T-helper 1 cell treated with Interleukin-12 subunit alpha and Interleukin-12 subunit beta and Interleukin-4 antibody, amounts not matched to agents 30 ng/mL and 1 ng/mL, for 36 hours (primary cell): ENCODE measurements at regions not wholly inside any gene's neighbourhood (a gene's known extent, or its start where the extent isn't known, plus 50 kb on each side); places are given as distances from the start of the nearest gene placed in this dataset.

Experiments used
- intact Hi-C: fragments of 100-400 bp; cut with micrococcal nuclease; formaldehyde crosslinking; loops from one replicate; pipeline ENCODE4 v1.15.1; 2024

DNA sequence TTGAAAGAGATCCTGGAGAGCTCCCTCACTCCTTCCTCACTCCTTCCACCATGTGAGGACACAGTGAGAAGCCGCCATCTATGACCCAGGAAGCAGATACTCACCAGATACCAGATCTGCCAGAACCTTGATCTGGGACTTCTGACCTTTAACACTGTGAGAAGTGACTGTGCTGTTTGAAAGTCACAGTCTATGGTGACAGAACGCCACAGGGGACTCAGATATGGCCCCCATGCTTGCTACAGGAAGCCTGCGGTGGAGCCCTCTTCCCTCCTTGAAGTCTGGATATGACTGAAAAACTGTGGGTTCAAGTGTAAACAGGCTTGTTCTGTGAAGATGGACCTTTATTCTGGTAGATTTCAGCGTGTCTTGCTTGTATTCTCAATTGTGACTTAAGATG is 297.8 kb downstream of the KLF6 start:
- intact Hi-C loops = no loop called here

DNA sequence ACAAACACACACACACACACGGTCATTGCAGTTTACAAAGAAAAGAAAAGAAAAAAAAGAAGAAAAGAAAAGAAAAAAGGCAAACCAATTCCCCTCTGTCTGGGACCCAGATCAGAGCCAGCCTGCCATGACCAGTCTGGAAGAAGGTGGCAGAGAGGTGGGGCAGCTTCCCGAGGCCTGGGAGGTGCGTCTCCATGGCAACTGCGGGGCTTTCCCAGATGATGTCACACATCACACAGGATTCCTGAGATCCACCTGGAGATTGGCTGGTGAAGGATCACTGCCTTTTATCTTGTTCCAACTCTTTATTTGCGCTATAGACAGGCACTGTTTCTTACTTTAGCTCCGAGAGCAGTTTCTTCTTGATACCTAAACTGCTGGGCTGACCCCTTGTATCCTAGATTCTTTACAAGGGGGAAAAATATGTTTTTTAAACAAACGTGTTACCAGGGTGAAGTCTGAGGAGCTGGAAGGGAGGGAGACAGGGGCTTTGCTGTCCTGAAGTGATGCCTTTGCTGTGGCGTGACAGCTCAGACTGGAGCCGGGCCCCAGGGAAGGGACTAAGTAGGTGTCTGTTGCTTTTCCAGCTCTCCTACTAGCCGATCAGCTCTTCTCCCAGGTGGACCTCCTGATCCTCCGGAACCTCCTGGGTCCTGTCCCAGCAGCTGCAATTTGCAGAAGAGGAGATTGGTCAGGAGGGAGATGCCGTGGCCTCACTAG is 298.5 kb downstream of the KLF6 start:
- intact Hi-C loops = no loop called here

DNA sequence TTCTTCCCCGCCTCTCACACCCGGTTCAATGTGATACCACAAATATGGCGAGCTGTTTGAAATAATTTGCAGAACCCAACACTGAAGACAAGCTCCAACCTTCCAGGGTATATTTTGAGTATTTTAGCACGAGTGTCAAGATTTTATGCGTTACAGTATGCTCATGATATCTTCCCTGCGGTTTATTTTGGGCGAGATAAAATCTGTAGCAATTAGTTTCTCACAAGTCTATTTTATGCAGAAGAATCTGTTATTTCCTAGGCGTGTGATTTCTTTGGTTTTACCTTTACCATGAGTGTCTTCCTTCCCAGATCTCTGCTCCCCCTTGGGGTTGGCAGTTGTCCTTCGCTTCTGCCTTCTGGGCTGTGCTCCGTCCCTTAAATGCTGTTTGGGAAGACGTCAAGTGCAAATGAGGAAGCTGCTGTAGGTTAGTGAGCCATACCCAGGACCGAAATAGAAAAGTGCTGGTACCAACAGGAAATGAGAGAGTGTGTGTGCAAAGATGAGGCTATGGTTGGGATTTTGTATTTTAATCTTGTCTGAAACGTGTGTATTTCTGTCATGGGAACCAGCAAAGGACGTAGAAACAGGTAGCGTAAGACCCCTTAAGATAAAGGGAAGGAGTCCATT is 299.8 kb downstream of the KLF6 start:
- intact Hi-C loops = no loop called here

DNA sequence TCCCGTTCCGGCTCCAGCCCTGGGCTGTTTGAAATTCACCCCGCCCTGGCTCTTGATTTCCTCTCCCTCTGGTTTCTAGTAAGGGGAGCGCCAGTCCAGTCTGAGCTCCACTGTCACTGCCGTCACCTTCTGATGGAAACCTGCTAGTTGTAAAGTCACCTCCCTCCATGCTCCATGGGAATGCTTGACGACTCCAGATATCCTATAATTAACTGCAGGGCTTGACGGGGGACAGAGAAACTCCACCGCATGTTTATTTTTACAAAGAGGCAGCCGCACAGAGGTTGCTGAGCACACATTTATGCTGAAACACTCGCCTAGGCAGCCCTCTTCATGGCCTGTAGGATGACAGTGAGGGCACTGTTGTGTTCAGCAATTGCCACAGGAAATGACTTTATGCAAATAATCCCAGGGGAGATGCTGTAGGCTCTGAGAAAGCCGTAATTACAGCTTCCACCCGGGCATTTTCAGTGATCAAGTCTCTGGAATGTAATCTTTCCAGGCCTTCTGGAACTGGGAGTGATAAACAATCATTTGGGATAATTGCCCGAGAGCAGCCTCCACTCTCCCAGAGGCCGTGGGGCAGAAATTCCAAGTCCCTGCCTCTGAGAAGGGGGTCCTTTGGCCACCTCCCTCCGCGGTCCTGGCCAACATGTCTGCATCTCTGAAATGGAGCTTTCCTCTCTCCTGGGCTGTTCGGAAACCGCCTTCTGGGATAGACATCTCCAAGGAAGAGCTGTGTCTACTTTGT is 300.5 kb downstream of the KLF6 start:
- intact Hi-C loops = no loop called here

DNA sequence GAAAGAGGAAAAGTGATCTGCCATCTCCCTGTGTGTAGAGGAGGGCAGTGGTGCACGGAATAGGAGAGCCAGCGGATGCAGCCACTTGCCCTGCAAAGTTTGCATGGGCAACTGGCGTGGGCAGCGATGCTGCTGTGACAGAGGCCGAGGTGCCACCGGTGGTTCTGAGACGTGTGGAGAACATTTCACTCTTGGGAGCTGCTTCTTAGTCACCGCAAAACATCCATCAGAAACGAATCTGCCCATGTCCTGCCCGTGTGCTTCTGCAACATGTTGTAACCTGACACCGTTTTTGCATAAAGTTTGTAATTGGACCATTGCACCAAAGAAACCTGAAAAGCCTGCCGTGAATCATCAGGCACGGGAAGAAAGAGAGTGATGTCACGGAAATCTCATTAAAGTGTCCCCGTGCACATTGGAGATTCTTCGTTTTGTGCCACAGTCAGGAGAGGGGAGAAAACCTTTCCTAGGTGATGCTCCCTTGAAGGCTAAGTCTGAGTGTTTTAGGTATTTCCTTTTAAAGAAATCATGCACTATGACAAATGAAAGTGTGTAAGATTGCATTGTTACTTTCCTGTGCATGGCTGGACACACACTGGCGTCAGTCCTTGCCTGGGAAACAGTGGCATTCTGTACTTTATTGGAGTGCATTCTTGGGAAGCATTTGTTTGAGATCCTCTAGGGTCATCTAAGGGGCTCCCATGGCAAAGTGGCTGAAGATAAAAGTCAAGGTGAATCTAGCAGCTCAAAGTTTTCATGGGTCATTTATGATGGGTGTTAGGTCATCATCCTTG is 302.6 kb downstream of the KLF6 start:
- intact Hi-C loops = no loop called here

GRCh38 chr10:3481496-3481895 is 303.5 kb downstream of the KLF6 start:
- intact Hi-C loops = no loop called here

DNA sequence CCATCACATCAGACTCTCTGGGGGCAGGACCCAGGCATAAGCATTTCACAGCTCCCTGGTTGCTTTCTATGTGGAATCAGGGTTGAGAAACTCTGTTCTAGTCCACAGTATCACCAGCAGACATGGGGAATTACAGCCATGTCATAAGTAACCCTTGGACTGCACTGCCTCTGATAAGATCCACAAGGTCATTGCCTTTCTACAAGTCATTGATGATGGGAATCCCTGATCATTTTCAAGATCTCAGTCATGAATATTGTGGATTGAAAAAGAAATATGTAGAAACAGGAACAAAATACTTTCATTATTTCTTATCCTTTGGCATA is 304.1 kb downstream of the KLF6 start:
- intact Hi-C loops = no loop called here

- intact Hi-C loops = no loop called here
Observed at GRCh38 chr10:3480281-3480989, 304.6 kb downstream of the KLF6 start.

GRCh38 chr10:3478632-3479240 is 306.2 kb upstream of the PITRM1 start:
- intact Hi-C loops = no loop called here

DNA sequence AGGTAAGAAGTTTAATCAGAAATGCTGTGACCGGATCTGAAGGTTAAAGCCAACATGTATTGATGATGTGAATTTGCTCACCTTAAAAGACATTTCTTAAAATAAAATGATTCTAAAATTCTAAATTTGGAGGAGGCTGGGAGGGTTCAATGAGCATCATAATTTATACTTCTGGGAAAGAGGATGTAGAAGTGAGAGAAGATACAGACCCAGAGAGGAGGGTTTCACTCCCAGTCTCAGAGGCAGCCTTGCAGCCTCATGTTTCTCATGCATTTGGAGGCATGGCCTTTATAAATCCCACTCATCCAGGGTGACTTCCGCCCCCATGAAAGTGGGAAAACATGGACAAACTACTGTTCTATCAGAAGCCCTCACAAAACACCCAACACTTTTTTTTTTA is 305.6 kb upstream of the PITRM1 start:
- intact Hi-C loops = no loop called here

DNA sequence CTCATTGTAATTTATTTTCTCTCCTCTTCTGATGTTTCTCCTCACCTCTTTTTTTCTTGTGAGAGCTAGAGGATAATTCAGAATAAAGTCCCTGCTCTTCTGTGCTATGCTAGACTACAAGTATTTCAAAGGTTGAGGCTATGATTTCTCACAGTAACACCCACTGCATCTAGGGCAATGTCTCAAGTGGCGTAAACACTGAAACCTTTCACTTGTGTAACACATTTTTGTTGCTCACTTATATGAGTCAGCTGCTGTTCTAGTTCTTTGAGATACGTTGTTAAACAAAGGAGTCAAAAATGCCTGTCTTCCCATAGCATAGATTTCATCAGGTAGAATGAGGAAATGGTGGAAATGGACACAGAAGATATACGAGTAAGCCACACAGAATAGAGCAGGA is 305.1 kb upstream of the PITRM1 start:
- intact Hi-C loops = no loop called here

DNA sequence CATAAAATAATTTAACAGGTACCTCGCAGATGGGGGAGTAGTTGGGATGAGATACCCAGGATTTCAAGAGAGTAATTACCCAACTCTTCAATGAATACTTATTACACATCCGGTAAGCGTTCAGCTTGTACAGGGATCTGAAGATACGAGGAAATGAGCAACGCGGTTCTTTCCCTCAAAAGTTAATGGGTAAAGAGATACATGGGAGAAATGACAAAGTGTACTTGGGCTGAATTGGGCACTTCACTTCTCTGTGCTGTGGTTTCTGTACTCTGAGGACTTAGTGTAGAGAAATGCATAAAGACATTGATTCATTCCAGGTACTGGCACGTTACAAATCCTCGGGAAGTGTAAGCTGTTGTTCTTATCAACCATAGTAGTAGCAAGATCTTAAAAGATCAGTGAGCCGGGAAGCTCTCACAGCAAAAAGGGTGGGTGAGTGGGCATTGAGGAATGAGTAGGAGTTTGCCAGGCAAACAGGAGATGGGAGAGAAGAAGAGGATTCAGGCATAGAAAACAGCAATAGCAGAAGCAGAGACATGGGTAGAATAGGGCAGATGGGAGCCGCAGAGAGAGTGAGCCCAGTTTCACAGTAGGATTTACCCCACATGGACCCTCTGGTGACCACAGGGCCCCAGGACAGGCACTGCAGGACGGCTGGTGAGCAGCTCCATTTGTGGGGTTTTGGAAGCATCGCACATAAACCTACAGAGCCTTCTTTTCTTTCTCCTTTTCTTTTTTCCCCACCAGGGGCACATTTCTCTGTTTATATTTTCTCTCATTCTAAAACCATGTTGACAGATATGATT is 304.3 kb upstream of the PITRM1 start:
- intact Hi-C loops = no loop called here

GRCh38 chr10:3476186-3476585 is 303.6 kb upstream of the PITRM1 start:
- intact Hi-C loops = no loop called here

- intact Hi-C loops = no loop called here
Observed at GRCh38 chr10:3475367-3475766, 302.8 kb upstream of the PITRM1 start.

- intact Hi-C loops = no loop called here
Observed at GRCh38 chr10:3474266-3474665, 301.7 kb upstream of the PITRM1 start.

DNA sequence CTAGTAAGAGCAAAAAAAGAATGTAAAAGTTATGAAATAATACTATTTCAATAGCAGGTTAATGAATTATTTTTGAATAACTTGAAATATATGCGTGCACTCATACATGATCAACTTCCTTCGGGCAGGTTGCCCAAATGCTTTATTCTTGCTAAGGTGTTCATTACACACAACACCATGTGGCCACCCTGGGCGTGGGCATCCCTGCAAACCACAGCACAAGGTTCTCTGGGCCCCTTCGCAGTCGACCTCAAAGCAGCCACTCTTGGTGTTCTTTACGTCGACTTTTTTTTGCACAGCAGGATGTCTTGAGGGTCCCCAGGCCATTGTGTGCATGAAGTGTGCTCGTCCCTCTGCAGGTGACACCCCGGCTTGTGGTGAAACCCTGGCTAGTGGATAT is 300.7 kb upstream of the PITRM1 start:
- intact Hi-C loops = no loop called here

DNA sequence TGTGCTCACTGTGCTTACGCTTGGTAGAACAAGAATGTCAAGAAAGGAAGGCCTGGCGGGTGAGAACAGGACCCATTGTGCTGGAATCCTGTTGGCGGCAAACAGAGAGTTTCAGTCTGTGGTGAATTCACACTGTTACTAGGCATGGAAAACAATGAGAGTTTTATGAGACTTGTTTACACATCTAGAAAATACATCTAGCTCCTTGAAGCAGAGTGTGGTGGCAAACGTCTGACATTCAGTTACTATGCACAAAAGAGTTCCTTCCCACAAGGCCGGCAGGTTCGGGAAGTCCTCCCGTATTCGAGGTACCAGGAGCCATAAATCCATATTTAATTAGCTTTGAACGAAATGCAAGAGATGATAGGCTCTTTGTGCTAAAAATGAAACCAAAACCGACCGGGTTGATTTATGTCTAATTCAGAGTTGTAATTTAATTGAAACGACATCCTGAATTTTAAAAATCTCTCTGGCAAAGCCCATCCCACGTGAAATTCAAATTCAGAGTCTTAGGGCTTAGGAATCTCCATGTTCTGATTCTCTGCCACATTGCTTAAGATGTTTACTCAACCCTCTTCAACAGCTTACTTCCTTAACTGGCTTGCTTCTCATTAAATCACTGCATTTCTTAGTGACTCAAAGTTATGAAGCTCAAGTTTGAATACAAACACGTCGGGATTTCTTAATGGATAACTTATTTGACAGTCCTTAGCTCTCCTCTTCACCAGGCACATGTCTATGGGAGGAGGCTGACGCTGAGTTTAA is 299.9 kb upstream of the PITRM1 start:
- intact Hi-C loops = no loop called here

DNA sequence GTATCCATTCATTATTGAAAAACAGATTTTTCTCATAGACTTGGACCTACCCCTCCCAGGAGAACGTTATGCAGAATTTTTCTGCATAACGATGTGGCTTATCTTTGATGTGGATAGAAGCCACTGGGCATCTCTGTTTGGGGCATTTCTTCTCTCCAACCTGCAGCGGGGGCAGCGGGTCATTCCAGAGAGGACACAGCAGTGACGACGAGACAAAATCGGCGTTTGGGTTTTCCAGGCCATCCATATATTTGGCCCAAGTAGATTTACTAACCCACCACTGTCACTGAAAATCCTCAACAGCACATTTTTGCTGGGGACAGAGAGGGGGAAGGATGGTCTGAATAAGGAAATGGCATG is 299.3 kb upstream of the PITRM1 start:
- intact Hi-C loops = no loop called here

DNA sequence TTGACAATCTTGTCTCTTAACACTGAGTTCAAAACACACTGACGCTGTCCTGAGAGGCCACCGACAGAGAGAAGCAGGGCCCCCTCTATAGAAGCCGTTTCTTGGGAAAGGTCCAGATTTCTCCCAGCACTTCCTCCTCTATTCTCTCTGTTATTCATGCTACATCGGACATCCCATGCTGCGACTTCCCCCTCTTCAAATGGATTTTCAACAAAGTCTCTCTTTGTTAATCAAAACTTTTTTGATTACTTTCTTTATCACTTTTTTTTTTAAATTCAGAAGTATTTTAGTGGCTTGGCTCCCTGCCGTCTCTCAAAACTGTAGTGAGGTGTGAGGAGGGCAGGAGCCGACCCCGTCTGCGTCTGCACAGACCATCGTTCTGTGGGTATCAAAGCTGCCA is 298.9 kb upstream of the PITRM1 start:
- intact Hi-C loops = no loop called here
